RPMI7951 (cell line): ENCODE measurements at regions not wholly inside any gene's neighbourhood (a gene's known extent, or its start where the extent isn't known, plus 50 kb on each side); places are given as distances from the start of the nearest gene placed in this dataset.
"Not testable (repeated sequence)": the region's sequence is repeated elsewhere in the genome, so short reads cannot be mapped to it uniquely, and the experiment has no call there.

Experiments used
- DNase-seq: peaks from one replicate; pipeline ENCODE4 v3.0.0-alpha.2; 2012; ENCODE audit warnings: low read depth

- DNase-seq, result no peak
Measured at GRCh38 chr11:37914859-37915258, 1316.8 kb upstream of the RAG2 start.

- DNase-seq, result no peak
Measured at GRCh38 chr11:37908219-37908548, 1310.1 kb upstream of the RAG2 start.

GRCh38 chr11:37907436-37908218 lies 1309.6 kb upstream of the RAG2 start:
- DNase-seq, result peak; percentile 5

GRCh38 chr11:37905707-37906417 lies 1307.8 kb upstream of the RAG2 start:
- no peak for DNase-seq

- DNase-seq, result no peak
Measured at GRCh38 chr11:37896016-37896415, 1298.0 kb upstream of the RAG2 start.

GRCh38 chr11:37881741-37882140 lies 1283.7 kb upstream of the RAG2 start:
- no peak for DNase-seq

GRCh38 chr11:37861671-37862070 lies 1263.6 kb upstream of the RAG2 start:
- no peak for DNase-seq

GRCh38 chr11:37858806-37859537 lies 1260.9 kb upstream of the RAG2 start:
- DNase-seq, result not testable (repeated sequence)

- DNase-seq, result no peak
Measured at GRCh38 chr11:37858398-37858797, 1260.4 kb upstream of the RAG2 start.

GRCh38 chr11:37857726-37858125 lies 1259.7 kb upstream of the RAG2 start:
- no peak for DNase-seq

- DNase-seq, result no peak
Measured at GRCh38 chr11:37849706-37850105, 1251.7 kb upstream of the RAG2 start.

GRCh38 chr11:37843603-37844002 lies 1245.6 kb upstream of the RAG2 start:
- no peak for DNase-seq

GRCh38 chr11:37841016-37841415 lies 1243.0 kb upstream of the RAG2 start:
- no peak for DNase-seq

GRCh38 chr11:37840345-37840744 lies 1242.3 kb upstream of the RAG2 start:
- not testable (repeated sequence) for DNase-seq

- DNase-seq, result no peak
Measured at GRCh38 chr11:37830529-37830928, 1232.5 kb upstream of the RAG2 start.

- DNase-seq, result no peak
Measured at GRCh38 chr11:37817727-37818270, 1219.8 kb upstream of the RAG2 start.

- no peak for DNase-seq
Measured at GRCh38 chr11:37812281-37812880, 1214.3 kb upstream of the RAG2 start.

- no peak for DNase-seq
Measured at GRCh38 chr11:37811349-37811748, 1213.3 kb upstream of the RAG2 start.

GRCh38 chr11:37804666-37805065 lies 1206.6 kb upstream of the RAG2 start:
- DNase-seq, result no peak

- peak; percentile 60 for DNase-seq
Measured at GRCh38 chr11:37788141-37788877, 1190.3 kb upstream of the RAG2 start.

- DNase-seq, result peak; percentile 36
Measured at GRCh38 chr11:37786214-37786755, 1188.2 kb upstream of the RAG2 start.
